A673 (cell line): ENCODE measurements at regions not wholly inside any gene's neighbourhood (a gene's known extent, or its start where the extent isn't known, plus 50 kb on each side); places are given as distances from the start of the nearest gene placed in this dataset.

Experiments
- BruUV-seq: library from RNA; stranded (reverse); fragments of 400-500 nt; replicated peaks from 2 replicates; lab custom pipeline; 2021; lab: Mats Ljungman, UMichigan
- CTCF ChIA-PET: fragments of 300-600 bp; sonication (Branson Sonifier 250); formaldehyde crosslinking; loops from one replicate; lab custom pipeline; 2022; ENCODE audit warnings: antibody characterized with exemption; lab: Charles Lee
- POLR2A ChIA-PET: fragments of 300-600 bp; sonication (Branson Sonifier 250); formaldehyde crosslinking; loops from one replicate; lab custom pipeline; 2022; ENCODE audit warnings: antibody characterized with exemption; ENCODE audit not compliant: low non-redundant PET; lab: Charles Lee
- DNase-seq: peaks from one replicate; pipeline ENCODE4 v3.0.0-alpha.2; 2015; ENCODE audit warnings: low spot score
- H3K27ac ChIP-seq: fragments of 200-600 bp; sonication (generic); 2 replicates; pipeline ENCODE4 v1.5.1; 2016; ENCODE audit warnings: mixed run types, low read depth, mild to moderate bottlenecking, mixed read lengths, antibody characterized with exemption, low read length; ENCODE audit not compliant: poor library complexity, severe bottlenecking
- H3K27me3 ChIP-seq: fragments of 200-600 bp; sonication (generic); replicated peaks from 2 replicates; pipeline ENCODE4 v1.6.1; 2017; ENCODE audit warnings: mixed run types, low read depth, mild to moderate bottlenecking, mixed read lengths, antibody characterized with exemption, low read length; ENCODE audit not compliant: insufficient read depth, poor library complexity
- H3K36me3 ChIP-seq: fragments of 200-600 bp; sonication (generic); 2 replicates; pipeline ENCODE4 v1.6.1; 2016; ENCODE audit warnings: mixed run types, mild to moderate bottlenecking, mixed read lengths, antibody characterized with exemption, low read length; ENCODE audit not compliant: insufficient read depth, poor library complexity, severe bottlenecking
- H3K4me1 ChIP-seq: fragments of 200-600 bp; sonication (generic); 2 replicates; pipeline ENCODE4 v1.6.1; 2017; ENCODE audit warnings: mixed run types, mild to moderate bottlenecking, mixed read lengths, antibody characterized with exemption, low read length; ENCODE audit not compliant: insufficient read depth, poor library complexity, severe bottlenecking
- H3K4me3 ChIP-seq: fragments of 200-600 bp; sonication (generic); 2 replicates; pipeline ENCODE4 v1.5.1; 2016; ENCODE audit warnings: low read depth, mixed run types, mild to moderate bottlenecking, mixed read lengths, low read length; ENCODE audit not compliant: poor library complexity, severe bottlenecking
- H3K9me3 ChIP-seq: fragments of 200-600 bp; sonication (generic); 2 replicates; pipeline ENCODE4 v1.6.1; 2016; ENCODE audit warnings: mixed run types, low read depth, mild to moderate bottlenecking, mixed read lengths, antibody characterized with exemption, low read length; ENCODE audit not compliant: poor library complexity, severe bottlenecking
- EZH2 ChIP-seq: fragments of 200-600 bp; sonication (generic); IDR thresholded peaks from 2 replicates; pipeline ENCODE4 v1.6.1; 2017; ENCODE audit warnings: borderline replicate concordance, low read depth, mild to moderate bottlenecking, mixed read lengths, antibody characterized with exemption, low read length; ENCODE audit not compliant: poor library complexity, severe bottlenecking
- intact Hi-C: fragments of 100-400 bp; cut with micrococcal nuclease; formaldehyde crosslinking; loops from one replicate; pipeline ENCODE4 v1.10.0; 2022; ENCODE audit not compliant: unreplicated experiment
- TF ChIP-seq, protein P1 (sequence below): fragments of 300-800, 200-600 bp; sonication (generic); conservative IDR thresholded peaks from 2 replicates; pipeline ENCODE4 v1.5.1; 2017; ENCODE audit warnings: low read depth, mild to moderate bottlenecking, antibody characterized with exemption, low read length, moderate library complexity, mixed read lengths

DNA sequence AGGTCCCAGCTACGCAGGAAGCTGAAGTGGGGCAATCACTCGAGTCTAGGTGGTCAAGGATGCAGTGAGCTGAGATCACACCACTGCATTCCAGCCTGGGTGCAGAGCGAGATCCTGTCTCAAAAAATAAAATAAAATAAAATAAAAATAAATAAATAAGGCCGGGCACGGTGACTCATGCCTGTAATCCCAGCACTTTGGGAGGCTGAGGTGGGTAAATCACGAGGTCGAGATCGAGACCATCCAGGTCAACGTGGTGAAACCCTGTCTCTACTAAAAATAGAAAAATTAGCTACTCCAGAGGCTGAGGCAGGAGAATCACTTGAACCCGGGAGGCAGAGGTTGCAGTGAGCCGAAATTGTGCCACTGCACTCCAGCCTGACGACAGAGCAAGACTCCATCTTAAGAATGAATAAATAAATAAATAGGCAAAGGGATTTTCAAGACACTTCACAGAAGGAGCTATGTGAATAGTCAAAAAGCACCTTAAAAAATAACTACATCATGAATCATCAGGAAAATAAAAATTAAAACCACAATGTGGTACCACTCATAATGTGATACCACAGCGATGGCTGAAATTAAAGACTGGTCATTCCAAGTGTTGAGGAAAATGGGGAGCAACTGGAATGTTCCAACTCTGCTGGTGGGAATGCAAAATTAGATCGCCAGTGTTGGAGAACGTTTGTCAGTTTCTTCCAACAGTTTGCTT, 92.9 kb upstream of the TBX3 start:
- Histone ChIP-seq H3K27me3 (no peaks in the 10 kb centered on the region), H3K4me1 (no peaks in the 10 kb centered on the region), H3K27ac (no peak overlapping the region), H3K4me3 (no peak overlapping the region), H3K9me3 (no peaks in the 10 kb centered on the region), H3K36me3 (no peaks in the 10 kb centered on the region)
- intact Hi-C loops: no loop called here
- CTCF ChIA-PET: no interaction called here
- POLR2A ChIA-PET: no interaction called here
- no TSS peak for BruUV-seq
- TF ChIP-seq EZH2: no peak
- TF ChIP-seq, protein P1, sequence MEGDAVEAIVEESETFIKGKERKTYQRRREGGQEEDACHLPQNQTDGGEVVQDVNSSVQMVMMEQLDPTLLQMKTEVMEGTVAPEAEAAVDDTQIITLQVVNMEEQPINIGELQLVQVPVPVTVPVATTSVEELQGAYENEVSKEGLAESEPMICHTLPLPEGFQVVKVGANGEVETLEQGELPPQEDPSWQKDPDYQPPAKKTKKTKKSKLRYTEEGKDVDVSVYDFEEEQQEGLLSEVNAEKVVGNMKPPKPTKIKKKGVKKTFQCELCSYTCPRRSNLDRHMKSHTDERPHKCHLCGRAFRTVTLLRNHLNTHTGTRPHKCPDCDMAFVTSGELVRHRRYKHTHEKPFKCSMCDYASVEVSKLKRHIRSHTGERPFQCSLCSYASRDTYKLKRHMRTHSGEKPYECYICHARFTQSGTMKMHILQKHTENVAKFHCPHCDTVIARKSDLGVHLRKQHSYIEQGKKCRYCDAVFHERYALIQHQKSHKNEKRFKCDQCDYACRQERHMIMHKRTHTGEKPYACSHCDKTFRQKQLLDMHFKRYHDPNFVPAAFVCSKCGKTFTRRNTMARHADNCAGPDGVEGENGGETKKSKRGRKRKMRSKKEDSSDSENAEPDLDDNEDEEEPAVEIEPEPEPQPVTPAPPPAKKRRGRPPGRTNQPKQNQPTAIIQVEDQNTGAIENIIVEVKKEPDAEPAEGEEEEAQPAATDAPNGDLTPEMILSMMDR: no peak
- DNase-seq: no peak

DNA sequence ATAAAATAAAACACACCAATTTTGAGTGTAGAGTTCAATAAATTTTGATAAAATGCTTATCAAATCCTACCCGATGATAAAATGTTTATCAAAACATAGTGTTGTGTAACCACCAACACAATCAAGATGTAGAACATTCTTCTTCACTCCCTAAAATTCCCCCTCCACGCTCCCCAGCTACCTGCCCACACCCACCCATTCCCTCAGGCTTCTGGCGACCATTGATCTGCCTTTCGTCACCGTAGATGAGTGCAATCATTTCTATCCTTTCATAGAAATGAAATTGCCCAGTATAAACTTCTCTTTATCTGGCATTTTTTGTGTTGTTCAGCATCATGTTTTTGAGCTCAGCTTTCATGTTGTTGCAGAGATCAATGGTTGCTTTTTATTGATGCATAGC, 90.7 kb upstream of the TBX3 start:
- no peaks in the 10 kb centered on the region for H3K27me3 ChIP-seq
- TF ChIP-seq, protein P1: no peak
- no peak for TF ChIP-seq EZH2
- H3K36me3 ChIP-seq: no peaks in the 10 kb centered on the region
- DNase-seq: no peak
- intact Hi-C loops: no loop called here
- no peak overlapping the region for H3K4me3 ChIP-seq
- BruUV-seq: no TSS peak
- ChIA-PET POLR2A (no interaction called here), CTCF (no interaction called here)
- no peaks in the 10 kb centered on the region for H3K9me3 ChIP-seq
- no peaks in the 10 kb centered on the region for H3K4me1 ChIP-seq
- no peak overlapping the region for H3K27ac ChIP-seq

DNA sequence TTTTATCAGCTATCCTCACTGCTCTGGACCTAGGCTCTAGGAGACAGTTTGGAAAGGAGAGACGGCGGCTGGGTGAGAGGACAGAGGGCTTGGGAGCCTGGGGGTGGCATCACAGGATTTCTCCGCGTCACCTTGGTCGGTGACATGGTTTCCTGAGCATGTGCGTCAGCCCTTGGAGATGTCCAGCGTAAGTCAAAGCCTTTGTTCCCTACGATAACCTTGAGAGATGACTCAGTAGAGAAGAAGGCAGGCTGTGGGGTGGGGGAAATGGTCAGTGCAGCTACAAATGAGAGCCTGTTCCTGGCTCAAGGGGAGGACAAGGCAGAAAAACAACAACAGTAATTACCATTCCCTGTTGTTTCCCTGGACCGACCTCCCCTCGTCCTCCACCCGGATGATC, 90.2 kb upstream of the TBX3 start:
- H3K4me3 ChIP-seq: no peak overlapping the region
- H3K4me1 ChIP-seq: no peaks in the 10 kb centered on the region
- no peak for TF ChIP-seq EZH2
- intact Hi-C loops: no loop called here
- no peaks in the 10 kb centered on the region for H3K27me3 ChIP-seq
- BruUV-seq: no TSS peak
- no peak for DNase-seq
- H3K27ac ChIP-seq: no peak overlapping the region
- ChIA-PET CTCF (no interaction called here), POLR2A (no interaction called here)
- H3K36me3 ChIP-seq: no peaks in the 10 kb centered on the region
- no peaks in the 10 kb centered on the region for H3K9me3 ChIP-seq

DNA sequence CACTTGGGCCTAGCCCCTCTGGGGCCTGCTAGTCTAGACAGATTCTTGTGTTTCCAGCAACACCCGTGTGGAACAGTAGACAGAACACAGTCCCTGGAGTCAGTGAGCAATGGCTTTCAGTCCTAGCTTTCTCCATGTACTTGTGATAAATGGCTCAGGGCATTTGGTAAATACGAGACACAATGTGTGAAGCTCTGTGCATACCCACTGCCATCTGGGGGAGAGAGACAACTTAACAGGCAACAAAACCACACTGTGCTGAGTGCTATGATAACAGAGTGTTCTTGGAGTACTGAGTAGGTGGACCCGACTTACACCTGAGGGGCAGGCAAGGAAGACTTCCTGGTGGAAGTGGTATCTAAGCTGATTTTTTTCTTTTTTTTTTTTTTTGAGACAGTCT, 86.3 kb upstream of the TBX3 start:
- Histone ChIP-seq H3K9me3 (no peaks in the 10 kb centered on the region), H3K36me3 (no peaks in the 10 kb centered on the region), H3K4me1 (no peaks in the 10 kb centered on the region), H3K27me3 (no peaks in the 10 kb centered on the region), H3K27ac (no peak overlapping the region), H3K4me3 (no peak overlapping the region)
- POLR2A ChIA-PET: no interaction called here
- no peak for DNase-seq
- intact Hi-C loops: no loop called here
- CTCF ChIA-PET: interaction anchor here (0.6 kb wide), 1 partner anchor 804 kb away, joined by 3 read pairs; no protein-coding TSS in a partner anchor
- TF ChIP-seq EZH2: no peak
- TF ChIP-seq, protein P1: no peak
- no TSS peak for BruUV-seq
